Muscle of leg (tissue), 3 donors: ENCODE measurements at regions not wholly inside any gene's neighbourhood (a gene's known extent, or its start where the extent isn't known, plus 50 kb on each side); places are given as distances from the start of the nearest gene placed in this dataset.

Experiments used
- DNase-seq: peaks from one replicate; pipeline ENCODE4 v3.0.0; 2013
- H3K27ac ChIP-seq: one replicate; pipeline ENCODE4 v1.5.1; 2013; ENCODE audit warnings: mild to moderate bottlenecking, low read length, control low read depth
- H3K27me3 ChIP-seq: one replicate; pipeline ENCODE4 v1.6.1; 2013; ENCODE audit warnings: low read length; ENCODE audit not compliant: control insufficient read depth, insufficient read depth
- H3K36me3 ChIP-seq: one replicate; pipeline ENCODE4 v1.6.1; 2013; ENCODE audit warnings: low read length; ENCODE audit not compliant: control insufficient read depth, insufficient read depth
- H3K4me1 ChIP-seq: one replicate; pipeline ENCODE4 v1.6.1; 2013; ENCODE audit warnings: low read length; ENCODE audit not compliant: control insufficient read depth, insufficient read depth
- H3K4me3 ChIP-seq: one replicate; pipeline ENCODE4 v1.5.1; 2013; ENCODE audit warnings: low read length, control low read depth
- H3K9me3 ChIP-seq: replicated peaks from 2 replicates; pipeline ENCODE4 v1.6.1; 2013; ENCODE audit warnings: low read depth, low read length; ENCODE audit not compliant: control insufficient read depth
- WGBS: methylation state at CpG from one replicate; pipeline ENCODE4 v1.1.5; 2013; ENCODE audit warnings: missing lambda C conversion rate; ENCODE audit not compliant: insufficient coverage; 5-methylcytosine and 5-hydroxymethylcytosine counted together

GRCh38 chr6:9610620-9611415 lies 804.1 kb downstream of the TFAP2A start:
- no peaks in the 10 kb centered on the region for H3K9me3 ChIP-seq
- no peak for DNase-seq
- no peaks in the 10 kb centered on the region for H3K4me1 ChIP-seq
- no peak overlapping the region for H3K27ac ChIP-seq
- H3K4me3 ChIP-seq, result no peak overlapping the region
- H3K27me3 ChIP-seq, result no peaks in the 10 kb centered on the region
- no CpG with 5 or more reads among the region's 8 CpGs for WGBS
- no peaks in the 10 kb centered on the region for H3K36me3 ChIP-seq

- Histone ChIP-seq H3K4me3 (no peak overlapping the region), H3K27ac (no peak overlapping the region), H3K27me3 (no peaks in the 10 kb centered on the region), H3K9me3 (no peaks in the 10 kb centered on the region), H3K4me1 (no peaks in the 10 kb centered on the region), H3K36me3 (no peaks in the 10 kb centered on the region)
- WGBS, result 67% methylated on average over 8 of the region's 14 CpGs
- DNase-seq, result no peak
These were observed 808.3 kb downstream of the TFAP2A start for GRCh38 chr6:9606435-9607134.

- no peak overlapping the region for H3K27ac ChIP-seq
- WGBS, result no CpG with 5 or more reads among the region's 2 CpGs
- no peaks in the 10 kb centered on the region for H3K9me3 ChIP-seq
- no peaks in the 10 kb centered on the region for H3K27me3 ChIP-seq
- H3K36me3 ChIP-seq, result no peaks in the 10 kb centered on the region
- no peaks in the 10 kb centered on the region for H3K4me1 ChIP-seq
- DNase-seq, result no peak
- H3K4me3 ChIP-seq, result no peak overlapping the region
These were observed 820.1 kb downstream of the TFAP2A start for GRCh38 chr6:9594746-9595145.

GRCh38 chr6:9593554-9593953 lies 821.3 kb downstream of the TFAP2A start:
- no peaks in the 10 kb centered on the region for H3K9me3 ChIP-seq
- H3K36me3 ChIP-seq, result no peaks in the 10 kb centered on the region
- no peak overlapping the region for H3K4me3 ChIP-seq
- H3K4me1 ChIP-seq, result no peaks in the 10 kb centered on the region
- DNase-seq, result no peak
- H3K27me3 ChIP-seq, result no peaks in the 10 kb centered on the region
- no CpG with 5 or more reads among the region's 3 CpGs for WGBS
- no peak overlapping the region for H3K27ac ChIP-seq

GRCh38 chr6:9583753-9584352 lies 831.0 kb downstream of the TFAP2A start:
- Histone ChIP-seq H3K9me3 (no peaks in the 10 kb centered on the region), H3K4me1 (no peaks in the 10 kb centered on the region), H3K27me3 (no peaks in the 10 kb centered on the region), H3K36me3 (no peaks in the 10 kb centered on the region), H3K4me3 (no peak overlapping the region), H3K27ac (no peak overlapping the region)
- WGBS, result 100% methylated on average over 1 of the region's 2 CpGs
- no peak for DNase-seq

- Histone ChIP-seq H3K27ac (no peak overlapping the region), H3K4me3 (no peak overlapping the region), H3K4me1 (no peaks in the 10 kb centered on the region), H3K36me3 (no peaks in the 10 kb centered on the region), H3K27me3 (no peaks in the 10 kb centered on the region), H3K9me3 (no peaks in the 10 kb centered on the region)
- DNase-seq, result no peak
These were observed 833.7 kb downstream of the TFAP2A start for GRCh38 chr6:9581155-9581554.

GRCh38 chr6:9576521-9576920 lies 838.4 kb downstream of the TFAP2A start:
- 85% methylated on average over 4 of the region's 4 CpGs for WGBS
- H3K27me3 ChIP-seq, result no peaks in the 10 kb centered on the region
- DNase-seq, result no peak

GRCh38 chr6:9566096-9566495 lies 848.8 kb downstream of the TFAP2A start:
- DNase-seq, result no peak
- Histone ChIP-seq H3K4me1 (no peaks in the 10 kb centered on the region), H3K27me3 (no peaks in the 10 kb centered on the region)

More at GRCh38 chr6:9576521-9576920, 838.4 kb downstream of the TFAP2A start:
- H3K27ac ChIP-seq, result no peak overlapping the region
- no peaks in the 10 kb centered on the region for H3K9me3 ChIP-seq
- H3K4me3 ChIP-seq, result no peak overlapping the region
- H3K36me3 ChIP-seq, result no peaks in the 10 kb centered on the region
- no peaks in the 10 kb centered on the region for H3K4me1 ChIP-seq

GRCh38 chr6:9564021-9564420 lies 850.9 kb downstream of the TFAP2A start:
- peak; percentile 48 for DNase-seq
- Histone ChIP-seq H3K36me3 (no peaks in the 10 kb centered on the region), H3K4me1 (no peaks in the 10 kb centered on the region), H3K27me3 (no peaks in the 10 kb centered on the region), H3K9me3 (no peaks in the 10 kb centered on the region), H3K27ac (no peak overlapping the region), H3K4me3 (no peak overlapping the region)
- no CpG with 5 or more reads among the region's 3 CpGs for WGBS

More at GRCh38 chr6:9566096-9566495, 848.8 kb downstream of the TFAP2A start:
- Histone ChIP-seq H3K9me3 (no peaks in the 10 kb centered on the region), H3K27ac (no peak overlapping the region), H3K36me3 (no peaks in the 10 kb centered on the region), H3K4me3 (no peak overlapping the region)

- H3K36me3 ChIP-seq, result no peaks in the 10 kb centered on the region
- H3K27me3 ChIP-seq, result no peaks in the 10 kb centered on the region
- DNase-seq, result peak; percentile 1
These were observed 851.3 kb downstream of the TFAP2A start for GRCh38 chr6:9563568-9563967.

More at GRCh38 chr6:9563568-9563967, 851.3 kb downstream of the TFAP2A start:
- no CpG with 5 or more reads among the region's 1 CpG for WGBS
- Histone ChIP-seq H3K4me1 (no peaks in the 10 kb centered on the region), H3K4me3 (no peak overlapping the region), H3K27ac (no peak overlapping the region), H3K9me3 (no peaks in the 10 kb centered on the region)
